C4-2B (cell line): ENCODE measurements at regions not wholly inside any gene's neighbourhood (a gene's known extent, or its start where the extent isn't known, plus 50 kb on each side); places are given as distances from the start of the nearest gene placed in this dataset.

ENCODE experiments used
- H3K27ac ChIP-seq: fragments of 450-650 bp; 2 replicates; pipeline ENCODE4 v1.5.1; 2017
- ZFX ChIP-seq: fragments of 450-650 bp; IDR thresholded peaks from 2 replicates; pipeline ENCODE4 v1.6.1; 2017
- TF ChIP-seq, protein P1 (sequence below): fragments of 450-650 bp; conservative IDR thresholded peaks from 2 replicates; pipeline ENCODE4 v1.5.1; 2017; ENCODE audit warnings: mild to moderate bottlenecking

DNA sequence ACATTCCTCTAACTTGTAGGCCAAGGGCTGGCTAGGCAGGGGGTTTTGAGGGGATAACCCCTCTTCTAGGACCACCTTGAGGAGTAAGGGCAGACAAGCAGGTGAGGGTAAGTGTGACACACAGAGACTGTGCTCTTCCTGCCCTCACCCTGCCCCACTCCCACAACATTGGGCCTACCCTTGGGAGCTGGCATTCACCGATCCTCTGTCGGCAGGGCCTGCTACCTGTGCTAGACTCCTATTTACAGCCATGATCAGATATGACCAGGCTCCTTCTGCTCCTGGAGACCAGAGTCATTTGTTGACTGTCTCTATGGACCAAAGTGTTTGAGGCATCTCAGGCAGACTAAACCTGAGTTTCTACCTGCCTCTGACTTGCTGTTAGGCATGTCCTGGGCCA lies 68.3 kb downstream of the SYF2 start:
- no peak for TF ChIP-seq ZFX
- TF ChIP-seq, protein P1, sequence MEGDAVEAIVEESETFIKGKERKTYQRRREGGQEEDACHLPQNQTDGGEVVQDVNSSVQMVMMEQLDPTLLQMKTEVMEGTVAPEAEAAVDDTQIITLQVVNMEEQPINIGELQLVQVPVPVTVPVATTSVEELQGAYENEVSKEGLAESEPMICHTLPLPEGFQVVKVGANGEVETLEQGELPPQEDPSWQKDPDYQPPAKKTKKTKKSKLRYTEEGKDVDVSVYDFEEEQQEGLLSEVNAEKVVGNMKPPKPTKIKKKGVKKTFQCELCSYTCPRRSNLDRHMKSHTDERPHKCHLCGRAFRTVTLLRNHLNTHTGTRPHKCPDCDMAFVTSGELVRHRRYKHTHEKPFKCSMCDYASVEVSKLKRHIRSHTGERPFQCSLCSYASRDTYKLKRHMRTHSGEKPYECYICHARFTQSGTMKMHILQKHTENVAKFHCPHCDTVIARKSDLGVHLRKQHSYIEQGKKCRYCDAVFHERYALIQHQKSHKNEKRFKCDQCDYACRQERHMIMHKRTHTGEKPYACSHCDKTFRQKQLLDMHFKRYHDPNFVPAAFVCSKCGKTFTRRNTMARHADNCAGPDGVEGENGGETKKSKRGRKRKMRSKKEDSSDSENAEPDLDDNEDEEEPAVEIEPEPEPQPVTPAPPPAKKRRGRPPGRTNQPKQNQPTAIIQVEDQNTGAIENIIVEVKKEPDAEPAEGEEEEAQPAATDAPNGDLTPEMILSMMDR = no peak
- no peak overlapping the region for H3K27ac ChIP-seq

DNA sequence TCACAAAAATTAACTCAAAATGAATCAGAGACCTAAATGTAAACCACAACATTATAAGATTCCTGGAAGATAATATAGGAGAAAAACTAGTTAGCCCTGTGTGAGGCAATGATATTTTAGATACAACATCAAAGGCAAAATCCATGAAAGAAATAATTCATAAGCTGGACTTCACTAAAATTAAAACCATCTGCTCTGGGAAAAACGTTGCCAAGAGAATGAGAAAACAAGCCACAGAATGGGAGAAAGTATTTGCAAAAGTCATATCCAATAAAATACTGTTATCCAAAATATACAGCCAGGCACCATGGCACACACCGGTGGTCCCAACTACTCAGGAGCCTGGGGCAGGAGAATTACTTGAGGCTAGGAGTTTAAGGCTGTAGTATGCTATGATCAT lies 70.3 kb downstream of the SYF2 start:
- TF ChIP-seq, protein P1 = no peak
- no peak for TF ChIP-seq ZFX
- no peak overlapping the region for H3K27ac ChIP-seq

DNA sequence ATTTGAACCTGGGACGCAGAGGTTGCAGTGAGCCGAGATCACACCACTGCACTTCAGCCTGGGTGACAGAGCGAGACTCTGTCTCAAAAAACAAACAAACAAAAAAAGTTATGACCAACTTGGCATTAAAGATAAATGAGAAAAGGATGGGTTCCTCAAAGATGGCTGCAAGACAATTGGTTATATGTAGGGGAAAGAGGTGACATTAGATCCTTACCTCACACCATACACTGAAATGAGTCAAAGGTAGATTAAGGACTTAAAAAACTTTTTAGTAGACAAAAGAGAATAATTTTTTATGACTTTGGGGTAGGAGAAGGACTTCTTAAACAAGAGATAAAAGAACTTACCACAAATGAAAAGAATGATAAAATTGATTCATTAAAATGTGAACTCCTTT lies 74.5 kb downstream of the SYF2 start:
- TF ChIP-seq ZFX = no peak
- TF ChIP-seq, protein P1 = no peak
- no peak overlapping the region; the same call in 1 of the 2 replicates for H3K27ac ChIP-seq

DNA sequence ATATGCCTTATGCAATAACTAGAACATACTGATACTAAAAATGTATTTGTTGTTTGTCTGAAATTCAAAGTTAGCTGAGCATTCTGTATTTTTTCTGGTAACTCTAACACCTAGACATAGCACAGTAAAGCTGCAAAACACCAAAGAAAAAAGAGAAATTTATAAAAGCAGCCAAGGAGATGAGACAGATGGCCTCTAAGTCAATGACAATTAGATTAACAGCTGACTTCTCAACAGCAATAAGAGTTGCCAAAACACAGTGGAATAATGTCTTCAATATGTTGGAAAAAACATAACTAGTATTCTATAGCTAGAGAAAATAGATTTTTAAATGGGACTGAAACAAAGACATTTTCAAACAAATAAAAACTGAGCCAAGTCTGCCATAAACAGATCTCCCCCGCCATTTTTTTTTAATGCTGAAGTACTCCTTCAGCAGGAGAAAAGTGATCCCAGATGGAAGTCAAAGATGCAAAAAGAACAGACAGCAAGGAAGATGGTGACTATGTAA lies 81.3 kb downstream of the SYF2 start:
- TF ChIP-seq ZFX = no peak
- TF ChIP-seq, protein P1 = no peak
- no peak overlapping the region for H3K27ac ChIP-seq

DNA sequence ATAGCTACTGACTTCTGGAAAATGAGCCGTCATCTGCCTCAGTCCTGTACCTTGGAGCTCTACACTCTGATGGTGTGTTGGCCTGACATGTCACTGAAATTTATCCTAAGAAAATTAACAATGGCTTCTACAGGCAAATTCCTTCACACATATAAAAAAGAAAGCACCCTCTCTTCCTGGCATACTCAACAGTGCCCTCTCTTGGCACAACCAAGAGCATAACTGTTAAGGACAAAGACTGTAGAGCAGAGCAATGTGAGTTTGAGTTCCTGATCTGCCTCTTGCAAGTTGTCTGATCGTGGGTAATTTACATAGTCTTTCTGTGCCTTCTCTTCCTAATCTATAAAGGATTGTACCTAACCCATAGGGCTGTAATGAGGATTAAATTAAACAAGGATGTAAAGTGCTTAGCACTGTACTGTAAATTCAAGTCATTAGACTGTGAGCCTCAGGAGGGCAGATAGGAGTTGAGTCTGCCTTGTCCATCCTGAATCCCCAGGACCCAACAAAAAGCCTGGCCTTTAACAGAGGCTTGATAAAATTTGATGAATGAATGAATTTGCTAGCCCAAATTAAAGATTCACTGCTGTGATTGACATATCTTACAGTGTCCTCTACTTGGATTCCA lies 83.5 kb downstream of the SYF2 start:
- H3K27ac ChIP-seq = no peak overlapping the region
- TF ChIP-seq, protein P1 = peak; percentile 36
- no peak for TF ChIP-seq ZFX

DNA sequence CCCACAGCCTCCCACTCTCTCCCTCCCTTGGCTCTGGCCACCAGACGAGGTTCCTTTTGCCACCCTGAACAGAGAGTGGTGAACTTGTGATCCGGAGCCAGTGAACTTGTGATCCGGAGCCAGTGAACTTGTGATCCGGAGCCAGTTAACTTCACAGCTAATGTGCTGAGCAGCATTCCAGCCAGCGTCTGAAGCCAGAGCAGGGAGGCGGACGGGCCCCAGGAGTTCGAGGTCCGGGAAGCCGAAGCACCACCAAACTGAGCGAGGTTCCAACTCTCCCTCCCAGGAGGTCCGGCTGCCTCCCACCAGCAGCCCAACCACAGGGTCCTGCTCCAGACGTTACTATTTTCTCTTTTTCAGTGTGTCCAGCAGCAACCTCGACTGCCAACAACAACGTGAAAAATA lies 85.8 kb downstream of the SYF2 start:
- no peak for TF ChIP-seq ZFX
- TF ChIP-seq, protein P1 = no peak
- H3K27ac ChIP-seq = no peak overlapping the region

DNA sequence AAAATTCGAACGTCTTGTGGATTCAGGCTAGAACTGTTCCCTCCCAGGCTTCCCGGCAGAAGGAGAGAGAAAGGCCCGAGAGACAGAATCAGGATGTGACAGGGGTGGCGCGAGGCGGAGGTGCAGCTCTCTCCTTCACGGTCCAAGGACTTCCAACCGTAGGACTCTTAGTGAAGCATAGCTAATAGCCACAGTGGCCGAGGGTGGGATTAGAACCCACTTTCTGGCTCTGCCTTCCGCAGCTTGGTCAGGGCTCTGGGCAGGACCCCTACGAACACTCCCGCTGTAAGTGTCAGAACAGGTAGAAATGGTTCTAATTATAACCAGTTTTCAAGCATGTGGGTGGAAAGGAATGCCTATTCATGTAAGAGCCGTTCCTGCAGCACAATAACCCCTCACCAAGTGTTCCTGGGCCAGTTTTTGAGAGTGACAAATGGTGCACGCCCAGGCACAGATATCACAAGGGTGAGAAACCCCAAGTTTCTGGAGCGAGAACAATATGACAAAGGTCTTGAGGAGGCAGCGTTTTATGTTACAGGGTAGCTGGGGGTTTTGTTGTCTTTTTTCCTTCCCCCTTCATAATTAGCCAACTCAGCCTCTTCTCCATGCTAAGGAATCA lies 86.4 kb downstream of the SYF2 start:
- no peak overlapping the region for H3K27ac ChIP-seq
- TF ChIP-seq, protein P1 = no peak
- TF ChIP-seq ZFX = no peak
